Subcutaneous abdominal adipose tissue (tissue), 5 donors: ENCODE measurements at regions not wholly inside any gene's neighbourhood (a gene's known extent, or its start where the extent isn't known, plus 50 kb on each side); places are given as distances from the start of the nearest gene placed in this dataset.
"Not testable (repeated sequence)": the region's sequence is repeated elsewhere in the genome, so short reads cannot be mapped to it uniquely, and the experiment has no call there.

ENCODE experiments used
- H3K27ac ChIP-seq: one replicate; pipeline ENCODE4 v1.7.0; 2013; ENCODE audit warnings: low read depth, mild to moderate bottlenecking, inconsistent platforms, low read length, moderate library complexity
- H3K27me3 ChIP-seq, 5 donors: one replicate each; pipeline ENCODE4 v1.7.0; 2013; ENCODE audit warnings: low read length in 5 of 5, inconsistent platforms in 1 of 5; ENCODE audit not compliant: control insufficient read depth in 5 of 5, insufficient read depth in 4 of 5
- H3K36me3 ChIP-seq, 5 donors: one replicate each; pipeline ENCODE4 v1.7.0; 2013; ENCODE audit warnings: low read length in 5 of 5; ENCODE audit not compliant: control insufficient read depth in 5 of 5, insufficient read depth in 5 of 5
- H3K4me1 ChIP-seq, 5 donors: one replicate each; pipeline ENCODE4 v1.7.0; 2013; ENCODE audit warnings: low read length in 5 of 5, mild to moderate bottlenecking in 3 of 5, moderate library complexity in 1 of 5; ENCODE audit not compliant: control insufficient read depth in 5 of 5, insufficient read depth in 5 of 5
- H3K4me3 ChIP-seq, 5 donors: one replicate each; pipeline ENCODE4 v1.7.0; 2013; ENCODE audit warnings: low read length in 5 of 5, low read depth in 1 of 5
- H3K9ac ChIP-seq, 5 donors: one replicate each; pipeline ENCODE4 v1.7.0; 2013; ENCODE audit warnings: low read length in 5 of 5, mild to moderate bottlenecking in 4 of 5, moderate library complexity in 3 of 5
- H3K9me3 ChIP-seq, 5 donors: one replicate each; pipeline ENCODE4 v1.7.0; 2013; ENCODE audit warnings: low read length in 5 of 5; ENCODE audit not compliant: control insufficient read depth in 5 of 5
- donor health status: healthy.
- donor health status: healthy.
- donor health status: healthy.
- donor health status: healthy.
- donor health status: healthy.

DNA sequence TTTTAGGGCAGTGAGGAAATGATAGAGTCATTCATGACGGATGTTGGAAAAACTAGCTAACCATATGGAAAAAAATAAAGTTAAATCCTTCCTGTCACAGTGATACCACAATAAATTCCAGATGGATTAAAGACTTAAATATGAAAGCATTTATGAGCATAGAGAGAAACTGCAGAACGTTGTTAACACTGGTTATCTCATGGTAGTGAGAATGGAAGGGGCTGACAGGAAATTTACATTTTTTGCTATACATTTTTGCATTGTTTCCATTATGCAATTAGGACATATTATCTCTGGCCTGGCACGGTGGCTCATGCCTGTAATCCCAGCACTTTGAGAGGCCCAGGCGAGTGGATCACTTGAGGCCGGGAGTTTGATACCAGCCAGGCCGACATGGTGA is 130.5 kb upstream of the VOPP1 start:
- H3K27ac ChIP-seq, H3K9me3 ChIP-seq, H3K4me3 ChIP-seq, H3K27me3 ChIP-seq, H3K36me3 ChIP-seq, H3K9ac ChIP-seq, H3K4me1 ChIP-seq: not testable (repeated sequence)

DNA sequence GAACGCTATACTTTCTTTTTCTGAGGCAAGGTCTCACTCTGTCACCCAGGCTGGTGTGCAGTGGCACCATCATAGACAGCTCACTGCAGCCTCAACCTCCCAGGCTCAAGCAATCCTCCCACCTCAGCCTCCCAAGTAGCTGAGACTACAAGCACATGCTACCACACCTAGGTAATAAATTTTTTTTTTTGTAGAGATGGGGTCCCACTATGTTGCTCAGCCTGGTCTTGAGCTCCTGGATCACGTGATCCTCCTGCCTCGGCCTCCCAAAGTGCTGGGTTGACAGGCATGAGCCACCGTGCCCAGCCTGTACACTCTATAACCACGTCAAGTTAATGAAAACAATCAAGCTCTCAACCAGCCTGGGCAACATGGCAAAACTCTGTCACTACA is 127.1 kb upstream of the VOPP1 start:
- H3K4me3 ChIP-seq, H3K27ac ChIP-seq, H3K9me3 ChIP-seq, H3K4me1 ChIP-seq, H3K27me3 ChIP-seq, H3K36me3 ChIP-seq, H3K9ac ChIP-seq: not testable (repeated sequence)

DNA sequence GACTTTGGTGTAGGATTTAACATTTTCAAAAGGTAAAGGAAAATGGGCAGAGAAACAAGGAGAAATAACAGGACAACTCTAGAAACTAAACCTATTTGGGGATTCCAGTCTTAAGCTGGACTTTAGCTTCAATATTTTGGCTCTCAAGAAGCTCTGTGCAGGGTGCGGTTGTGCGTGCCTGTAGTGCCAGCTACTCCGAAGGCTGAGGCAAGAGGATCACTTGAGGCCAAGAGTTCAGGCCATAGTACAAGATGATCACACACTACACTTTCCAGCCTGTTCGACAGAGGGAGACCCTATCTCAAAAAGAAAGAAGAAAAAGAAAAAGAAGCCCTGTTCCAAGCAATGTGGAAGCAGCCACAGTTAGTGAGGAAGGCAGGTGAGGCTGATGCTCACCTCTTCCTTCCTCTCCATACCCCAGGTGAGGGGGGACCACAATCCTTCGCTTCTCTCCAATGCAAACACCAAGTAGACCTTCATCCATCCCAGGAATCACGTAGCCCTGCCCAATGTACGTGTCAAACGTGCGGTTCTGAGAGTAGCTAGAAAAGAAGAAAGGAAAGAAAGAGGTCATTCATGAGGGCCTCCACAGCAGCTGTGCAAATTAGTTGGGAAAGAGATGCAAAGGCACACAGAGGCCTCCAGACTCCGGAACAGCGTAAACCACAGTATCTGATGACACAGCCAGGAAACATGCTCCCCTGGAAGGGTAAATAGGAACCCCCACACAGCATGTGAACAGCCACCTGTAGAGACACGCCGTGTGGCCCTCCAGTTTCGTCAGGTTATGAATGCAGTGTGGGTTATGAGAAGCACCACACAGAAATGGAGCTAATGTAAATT is 126.5 kb upstream of the VOPP1 start:
- not testable (repeated sequence) for H3K27me3 ChIP-seq, H3K9me3 ChIP-seq, H3K4me3 ChIP-seq, H3K27ac ChIP-seq, H3K9ac ChIP-seq, H3K4me1 ChIP-seq, H3K36me3 ChIP-seq

DNA sequence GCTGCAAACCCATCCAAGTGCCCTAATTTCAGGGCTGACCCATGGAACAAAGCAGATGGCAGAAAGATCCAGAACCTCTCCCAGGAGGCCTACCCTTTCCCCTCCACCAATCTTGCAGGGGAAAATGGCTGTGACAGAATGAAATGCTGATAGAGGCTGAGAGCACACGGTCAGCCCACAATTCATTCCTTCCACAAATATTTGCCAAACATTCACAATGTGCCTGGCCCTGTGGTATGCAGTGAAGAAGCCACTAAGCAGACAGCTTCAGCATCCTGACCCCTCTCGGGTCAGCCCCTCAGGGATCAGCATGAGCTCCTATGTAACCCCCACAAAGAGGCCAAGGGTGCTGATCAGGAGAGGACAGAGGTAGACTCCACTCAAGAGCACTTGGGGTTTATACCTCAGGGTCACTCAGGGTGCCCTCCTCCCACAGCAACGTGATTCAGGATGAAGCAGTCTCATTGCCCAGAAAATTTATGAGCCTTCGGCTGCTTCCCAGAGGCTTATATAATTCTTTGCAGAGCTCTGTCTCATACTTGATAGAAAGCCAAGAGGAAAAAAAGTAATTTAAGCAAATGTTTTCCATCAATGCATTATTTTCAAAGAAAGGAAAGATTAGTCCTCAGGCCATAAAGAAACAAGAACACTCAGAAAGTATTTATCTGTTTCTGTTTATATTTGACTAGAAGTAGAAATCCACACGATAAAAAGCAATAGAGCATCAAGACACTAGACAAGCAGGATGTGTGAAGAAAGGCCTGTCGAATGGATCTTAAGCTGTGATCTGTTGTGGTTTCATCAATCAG is 123.8 kb upstream of the VOPP1 start:
- not testable (repeated sequence) for H3K9ac ChIP-seq, H3K36me3 ChIP-seq, H3K4me3 ChIP-seq, H3K9me3 ChIP-seq, H3K27me3 ChIP-seq, H3K4me1 ChIP-seq, H3K27ac ChIP-seq

DNA sequence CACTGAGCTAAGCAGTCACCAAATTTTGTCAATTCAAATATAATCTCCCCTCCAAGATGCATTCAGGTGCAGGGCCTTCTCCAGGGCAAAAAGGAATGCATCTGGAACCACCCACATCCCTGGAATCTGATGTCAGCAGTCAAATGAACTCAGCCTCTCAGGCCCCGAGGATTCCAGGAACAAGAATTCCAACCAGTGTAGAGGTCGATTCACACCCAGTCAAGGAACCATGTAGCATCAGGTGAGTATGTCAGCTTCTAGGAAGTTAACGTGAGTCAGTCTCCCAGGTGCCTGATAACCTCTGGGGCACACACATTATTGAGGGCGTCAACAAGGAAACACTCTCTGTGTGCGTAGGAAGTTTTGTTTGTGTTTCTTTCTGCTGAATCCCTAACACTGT is 122.2 kb upstream of the VOPP1 start:
- H3K4me3 ChIP-seq, H3K4me1 ChIP-seq, H3K36me3 ChIP-seq, H3K27ac ChIP-seq, H3K27me3 ChIP-seq, H3K9me3 ChIP-seq, H3K9ac ChIP-seq: not testable (repeated sequence)

DNA sequence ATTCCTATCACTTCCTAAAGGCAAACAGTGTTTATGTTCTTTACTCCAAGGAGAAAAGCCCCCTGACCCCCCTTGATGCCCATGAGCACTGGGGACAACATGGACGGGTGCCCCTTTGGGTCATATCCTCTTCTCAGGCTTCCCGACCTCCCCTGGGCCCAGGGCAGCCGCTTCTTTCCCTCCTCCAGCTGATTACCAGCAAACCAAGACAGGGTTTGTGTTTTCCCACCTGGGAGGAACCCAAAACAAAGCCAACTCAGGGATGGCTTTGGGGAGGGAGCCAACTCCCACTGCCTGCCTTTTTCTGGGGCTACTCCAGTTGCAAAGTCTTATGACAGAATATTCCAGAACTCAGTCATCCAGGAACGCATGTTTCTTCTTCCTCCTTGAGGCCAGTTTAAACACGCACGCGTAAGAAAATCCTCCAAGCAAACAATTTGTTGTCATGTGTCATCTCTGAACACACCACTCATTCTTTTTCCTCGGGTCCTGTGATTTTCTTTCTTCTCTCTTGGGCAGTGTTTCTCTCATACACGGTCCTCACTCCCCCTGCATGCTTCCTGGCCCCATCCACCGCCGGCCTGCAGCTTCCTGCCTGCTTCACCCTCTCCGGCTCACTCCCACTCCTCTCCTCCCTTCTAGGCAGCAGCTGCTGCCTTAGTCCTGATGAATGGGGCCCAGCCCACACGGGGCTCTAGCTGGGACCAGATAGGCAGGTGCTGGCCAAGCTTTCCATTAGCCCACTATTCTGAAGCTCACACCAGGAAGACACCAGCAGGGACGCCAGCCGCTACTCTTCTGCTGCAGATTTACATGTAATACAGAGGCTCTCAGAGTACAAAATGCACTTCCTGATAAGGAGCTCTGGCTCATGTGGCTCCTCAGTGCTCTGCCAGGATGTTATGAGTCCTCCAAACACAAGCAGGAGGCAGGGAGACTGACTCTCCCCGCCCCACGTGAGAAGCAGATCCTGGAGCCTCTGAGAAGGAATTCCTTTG is 116.7 kb upstream of the VOPP1 start:
- not testable (repeated sequence) for H3K9ac ChIP-seq, H3K27ac ChIP-seq, H3K36me3 ChIP-seq, H3K9me3 ChIP-seq, H3K4me1 ChIP-seq, H3K27me3 ChIP-seq
- peak overlapping the region in 1 of 5 donors; percentile 14 for H3K4me3 ChIP-seq

- H3K9me3 ChIP-seq, H3K36me3 ChIP-seq, H3K4me1 ChIP-seq, H3K4me3 ChIP-seq, H3K27me3 ChIP-seq, H3K27ac ChIP-seq, H3K9ac ChIP-seq: not testable (repeated sequence)
Measured at GRCh38 chr7:55688261-55688660, 116.0 kb upstream of the VOPP1 start.

DNA sequence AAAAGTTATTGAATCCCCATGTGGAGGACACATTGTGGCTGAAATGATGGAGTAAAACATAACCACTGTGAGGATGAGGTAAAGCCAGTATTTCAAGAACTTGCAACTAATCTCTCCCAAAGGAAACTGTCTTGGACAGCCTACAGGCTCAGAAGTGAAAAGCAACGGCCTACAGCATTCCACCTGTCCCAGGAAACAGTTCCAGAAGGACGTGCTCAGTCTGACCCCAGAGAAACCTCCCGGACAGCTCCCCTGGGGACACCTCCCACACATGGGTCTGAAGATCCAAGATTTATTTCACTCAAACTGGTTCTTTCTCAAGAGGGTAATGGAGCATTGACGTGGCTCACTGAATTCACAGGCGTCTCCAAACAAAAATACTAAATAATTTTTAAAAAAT is 115.0 kb upstream of the VOPP1 start:
- H3K4me1 ChIP-seq, H3K27me3 ChIP-seq, H3K4me3 ChIP-seq, H3K36me3 ChIP-seq, H3K27ac ChIP-seq, H3K9me3 ChIP-seq, H3K9ac ChIP-seq: not testable (repeated sequence)

DNA sequence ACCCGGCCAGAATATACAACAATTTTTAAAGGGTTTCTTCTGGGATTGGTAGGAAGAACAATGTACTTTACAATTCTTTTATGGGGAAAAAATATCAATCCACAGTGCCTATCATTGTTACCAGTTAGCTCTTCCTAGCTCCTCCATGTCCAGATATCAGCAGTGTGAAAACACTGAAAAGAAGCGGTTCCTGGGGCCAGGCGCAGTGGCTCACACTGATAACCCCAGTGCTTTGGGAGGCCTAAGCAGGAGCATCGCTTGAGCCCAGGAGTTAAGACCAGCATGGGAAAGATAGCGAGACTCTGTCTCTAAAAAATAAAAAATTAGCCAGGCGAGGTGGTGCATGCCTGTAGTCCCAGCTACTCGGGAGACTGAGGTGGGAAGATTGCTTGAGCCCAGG is 114.5 kb upstream of the VOPP1 start:
- not testable (repeated sequence) for H3K4me3 ChIP-seq

GRCh38 chr7:55683501-55683900 is 111.2 kb upstream of the VOPP1 start:
- H3K36me3 ChIP-seq, H3K27me3 ChIP-seq, H3K9ac ChIP-seq, H3K4me3 ChIP-seq, H3K9me3 ChIP-seq, H3K27ac ChIP-seq, H3K4me1 ChIP-seq: not testable (repeated sequence)

More for the DNA sequence above, 114.5 kb upstream of the VOPP1 start:
- H3K4me1 ChIP-seq, H3K36me3 ChIP-seq, H3K9me3 ChIP-seq, H3K27me3 ChIP-seq, H3K9ac ChIP-seq, H3K27ac ChIP-seq: not testable (repeated sequence)
